ENCODE measurements at regions not wholly inside any gene's neighbourhood (a gene's known extent, or its start where the extent isn't known, plus 50 kb on each side); places are given as distances from the start of the nearest gene placed in this dataset.

- H3K4me3 ChIP-seq: no peak overlapping the region
- H3K27me3 ChIP-seq (ENCODE audit: low read depth): no peaks in the 10 kb centered on the region
- no peaks in the 10 kb centered on the region for H3K9me3 ChIP-seq
- no peaks in the 10 kb centered on the region for H3K36me3 ChIP-seq
- intact Hi-C loops (cut with DNase I): no loop called here
- TF ChIP-seq, protein P1, sequence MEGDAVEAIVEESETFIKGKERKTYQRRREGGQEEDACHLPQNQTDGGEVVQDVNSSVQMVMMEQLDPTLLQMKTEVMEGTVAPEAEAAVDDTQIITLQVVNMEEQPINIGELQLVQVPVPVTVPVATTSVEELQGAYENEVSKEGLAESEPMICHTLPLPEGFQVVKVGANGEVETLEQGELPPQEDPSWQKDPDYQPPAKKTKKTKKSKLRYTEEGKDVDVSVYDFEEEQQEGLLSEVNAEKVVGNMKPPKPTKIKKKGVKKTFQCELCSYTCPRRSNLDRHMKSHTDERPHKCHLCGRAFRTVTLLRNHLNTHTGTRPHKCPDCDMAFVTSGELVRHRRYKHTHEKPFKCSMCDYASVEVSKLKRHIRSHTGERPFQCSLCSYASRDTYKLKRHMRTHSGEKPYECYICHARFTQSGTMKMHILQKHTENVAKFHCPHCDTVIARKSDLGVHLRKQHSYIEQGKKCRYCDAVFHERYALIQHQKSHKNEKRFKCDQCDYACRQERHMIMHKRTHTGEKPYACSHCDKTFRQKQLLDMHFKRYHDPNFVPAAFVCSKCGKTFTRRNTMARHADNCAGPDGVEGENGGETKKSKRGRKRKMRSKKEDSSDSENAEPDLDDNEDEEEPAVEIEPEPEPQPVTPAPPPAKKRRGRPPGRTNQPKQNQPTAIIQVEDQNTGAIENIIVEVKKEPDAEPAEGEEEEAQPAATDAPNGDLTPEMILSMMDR (IDR thresholded peaks at IDR 0.05): no peak
- no peak for DNase-seq
- ATAC-seq: no peak
- no peak overlapping the region for H3K27ac ChIP-seq
- H3K4me1 ChIP-seq: no peaks in the 10 kb centered on the region
Measured at GRCh38 chr13:29943686-29944085, 93.3 kb upstream of the UBL3 start.

GRCh38 chr13:29943273-29943672, 92.9 kb upstream of the UBL3 start:
- H3K9me3 ChIP-seq: no peaks in the 10 kb centered on the region
- no peak overlapping the region for H3K4me3 ChIP-seq
- H3K36me3 ChIP-seq: no peaks in the 10 kb centered on the region
- DNase-seq (no peak), ATAC-seq (no peak)
- H3K4me1 ChIP-seq: no peaks in the 10 kb centered on the region
- no peaks in the 10 kb centered on the region for H3K27me3 ChIP-seq (ENCODE audit: low read depth)
- TF ChIP-seq, protein P1 (IDR thresholded peaks at IDR 0.05): no peak
- intact Hi-C loops (cut with DNase I): no loop called here
- H3K27ac ChIP-seq: no peak overlapping the region

DNA sequence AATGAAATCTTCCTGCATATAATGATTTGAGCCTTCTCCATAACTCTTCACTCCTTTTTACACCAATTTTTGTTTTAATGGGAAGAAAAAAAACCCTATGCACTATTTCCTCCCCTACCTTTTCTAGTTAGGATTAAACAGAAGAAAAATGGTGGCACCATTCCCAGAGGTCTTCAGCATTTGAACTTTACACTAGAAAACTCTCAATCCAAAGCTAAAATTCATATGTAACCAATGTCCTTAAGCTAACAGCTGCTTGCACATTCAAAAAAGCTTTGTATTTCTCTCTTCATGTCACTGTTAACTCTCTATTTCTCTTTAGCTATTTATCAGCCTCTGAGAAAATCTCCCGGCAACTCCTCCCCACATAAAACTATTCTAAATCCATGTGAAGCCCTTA, 90.3 kb upstream of the UBL3 start:
- Histone ChIP-seq H3K4me1 (peaks cover 7% of the 10 kb centered on the region), H3K27ac (no peak overlapping the region), H3K4me3 (no peak overlapping the region), H3K27me3 (ENCODE audit: low read depth) (no peaks in the 10 kb centered on the region), H3K9me3 (no peaks in the 10 kb centered on the region), H3K36me3 (no peaks in the 10 kb centered on the region)
- TF ChIP-seq, protein P1 (IDR thresholded peaks at IDR 0.05): no peak
- DNase-seq (no peak), ATAC-seq (no peak)
- intact Hi-C loops (cut with DNase I): no loop called here

DNA sequence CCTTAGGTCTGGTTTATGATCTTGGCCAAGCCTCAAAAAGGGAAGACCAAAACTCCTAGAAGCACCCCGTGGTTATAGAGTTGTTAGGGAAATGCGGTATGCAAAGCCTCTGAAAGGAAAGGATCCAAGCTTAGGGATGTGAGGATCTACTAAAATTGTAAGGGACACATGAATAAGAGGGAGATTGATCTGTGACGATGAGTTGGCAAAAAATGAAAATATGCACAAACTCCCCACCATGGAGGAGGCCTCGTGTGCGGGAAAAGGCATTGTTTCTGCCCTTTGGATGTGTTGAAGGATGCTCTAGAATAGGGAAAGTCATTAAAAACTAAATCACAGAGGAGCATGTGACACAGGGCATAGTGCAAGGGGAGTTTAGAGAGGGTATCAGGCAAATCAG, 88.7 kb upstream of the UBL3 start:
- ATAC-seq (no peak), DNase-seq (no peak)
- no peaks in the 10 kb centered on the region for H3K36me3 ChIP-seq
- TF ChIP-seq, protein P1 (IDR thresholded peaks at IDR 0.05): no peak
- intact Hi-C loops (cut with DNase I): no loop called here
- no peak overlapping the region for H3K4me3 ChIP-seq
- no peaks in the 10 kb centered on the region for H3K27me3 ChIP-seq (ENCODE audit: low read depth)
- no peaks in the 10 kb centered on the region for H3K9me3 ChIP-seq
- H3K4me1 ChIP-seq: peaks cover 10% of the 10 kb centered on the region
- H3K27ac ChIP-seq: no peak overlapping the region

GRCh38 chr13:29937841-29938240, 87.4 kb upstream of the UBL3 start:
- H3K9me3 ChIP-seq: no peaks in the 10 kb centered on the region
- ATAC-seq (peak in 1 of 2 donors; percentile 7), DNase-seq (no peak)
- H3K36me3 ChIP-seq: no peaks in the 10 kb centered on the region
- intact Hi-C loops (cut with DNase I): no loop called here
- H3K27me3 ChIP-seq (ENCODE audit: low read depth): no peaks in the 10 kb centered on the region
- H3K4me3 ChIP-seq: no peak overlapping the region
- TF ChIP-seq, protein P1 (IDR thresholded peaks at IDR 0.05): no peak
- peaks cover 10% of the 10 kb centered on the region for H3K4me1 ChIP-seq
- H3K27ac ChIP-seq: no peak overlapping the region

GRCh38 chr13:29937379-29937778, 87.0 kb upstream of the UBL3 start:
- TF ChIP-seq, protein P1 (IDR thresholded peaks at IDR 0.05): no peak
- intact Hi-C loops (cut with DNase I): no loop called here
- Histone ChIP-seq H3K4me3 (no peak overlapping the region), H3K27me3 (ENCODE audit: low read depth) (no peaks in the 10 kb centered on the region), H3K27ac (no peak overlapping the region), H3K36me3 (no peaks in the 10 kb centered on the region), H3K9me3 (no peaks in the 10 kb centered on the region), H3K4me1 (peaks cover 10% of the 10 kb centered on the region)
- ATAC-seq (no peak), DNase-seq (no peak)

Measured in lower lobe of right lung (tissue), 2 donors.